Activated T-helper 9 cell treated with anti-CD3 and anti-CD28 coated beads, Interleukin-2, amount 50 U/mL, for 16 hours (primary cell): ENCODE measurements at regions not wholly inside any gene's neighbourhood (a gene's known extent, or its start where the extent isn't known, plus 50 kb on each side); places are given as distances from the start of the nearest gene placed in this dataset.
"Not testable (repeated sequence)": the region's sequence is repeated elsewhere in the genome, so short reads cannot be mapped to it uniquely, and the experiment has no call there.

ENCODE experiments used
- DNase-seq: peaks from one replicate; pipeline ENCODE4 v3.0.0-alpha.2; 2020; ENCODE audit warnings: low read depth

GRCh38 chr4:23999714-24000469 lies 110.0 kb upstream of the PPARGC1A start:
- no peak for DNase-seq

GRCh38 chr4:23993373-23993772 lies 103.5 kb upstream of the PPARGC1A start:
- DNase-seq: no peak

- DNase-seq: no peak
Measured at GRCh38 chr4:23991444-23991843, 101.6 kb upstream of the PPARGC1A start.

- no peak for DNase-seq
Measured at GRCh38 chr4:23986270-23986669, 96.4 kb upstream of the PPARGC1A start.

- no peak for DNase-seq
Measured at GRCh38 chr4:23981328-23981727, 91.5 kb upstream of the PPARGC1A start.

GRCh38 chr4:23979534-23979933 lies 89.7 kb upstream of the PPARGC1A start:
- no peak for DNase-seq

GRCh38 chr4:23978002-23978401 lies 88.2 kb upstream of the PPARGC1A start:
- DNase-seq: no peak

- DNase-seq: no peak
Measured at GRCh38 chr4:23976423-23976822, 86.6 kb upstream of the PPARGC1A start.

GRCh38 chr4:23973308-23973855 lies 83.5 kb upstream of the PPARGC1A start:
- DNase-seq: no peak

- no peak for DNase-seq
Measured at GRCh38 chr4:23972805-23973204, 83.0 kb upstream of the PPARGC1A start.

- DNase-seq: no peak
Measured at GRCh38 chr4:23972187-23972586, 82.3 kb upstream of the PPARGC1A start.

GRCh38 chr4:23970201-23970850 lies 80.5 kb upstream of the PPARGC1A start:
- DNase-seq: no peak

- no peak for DNase-seq
Measured at GRCh38 chr4:23969635-23970145, 79.8 kb upstream of the PPARGC1A start.

GRCh38 chr4:23967281-23967680 lies 77.4 kb upstream of the PPARGC1A start:
- DNase-seq: no peak

GRCh38 chr4:23966725-23967124 lies 76.9 kb upstream of the PPARGC1A start:
- DNase-seq: no peak

GRCh38 chr4:23962462-23962861 lies 72.6 kb upstream of the PPARGC1A start:
- DNase-seq: no peak

- not testable (repeated sequence) for DNase-seq
Measured at GRCh38 chr4:23961395-23961794, 71.5 kb upstream of the PPARGC1A start.

- DNase-seq: no peak
Measured at GRCh38 chr4:23959396-23960148, 69.7 kb upstream of the PPARGC1A start.

GRCh38 chr4:23958749-23959148 lies 68.9 kb upstream of the PPARGC1A start:
- DNase-seq: no peak

- DNase-seq: no peak
Measured at GRCh38 chr4:23957465-23957864, 67.6 kb upstream of the PPARGC1A start.

- DNase-seq: no peak
Measured at GRCh38 chr4:23956601-23957364, 66.9 kb upstream of the PPARGC1A start.

- DNase-seq: no peak
Measured at GRCh38 chr4:23952258-23952657, 62.4 kb upstream of the PPARGC1A start.
